ENCODE measurements at regions not wholly inside any gene's neighbourhood (a gene's known extent, or its start where the extent isn't known, plus 50 kb on each side); places are given as distances from the start of the nearest gene placed in this dataset.
"Not testable (repeated sequence)": the region's sequence is repeated elsewhere in the genome, so short reads cannot be mapped to it uniquely, and the experiment has no call there.

GRCh38 chr14:53432378-53432802 lies 279.3 kb upstream of the DDHD1 start:
- no peak for DNase-seq (ENCODE audit: low read depth in 3 of 3, low spot score in 2 of 3)

- DNase-seq (ENCODE audit: low read depth in 3 of 3, low spot score in 2 of 3), result no peak
Observed at GRCh38 chr14:53430870-53431269, 277.7 kb upstream of the DDHD1 start.

- no peak for DNase-seq (ENCODE audit: low read depth in 3 of 3, low spot score in 2 of 3)
Observed at GRCh38 chr14:53412819-53413675, 259.9 kb upstream of the DDHD1 start.

GRCh38 chr14:53411125-53411524 lies 258.0 kb upstream of the DDHD1 start:
- DNase-seq (ENCODE audit: low read depth in 3 of 3, low spot score in 2 of 3), result peak in 1 of 3 donors; percentile 19

- no peak for DNase-seq (ENCODE audit: low read depth in 3 of 3, low spot score in 2 of 3)
Observed at GRCh38 chr14:53409969-53410368, 256.8 kb upstream of the DDHD1 start.

- DNase-seq (ENCODE audit: low read depth in 3 of 3, low spot score in 2 of 3), result no peak
Observed at GRCh38 chr14:53409289-53409688, 256.2 kb upstream of the DDHD1 start.

- no peak for DNase-seq (ENCODE audit: low read depth in 3 of 3, low spot score in 2 of 3)
Observed at GRCh38 chr14:53408175-53408879, 255.2 kb upstream of the DDHD1 start.

GRCh38 chr14:53406519-53406918 lies 253.4 kb upstream of the DDHD1 start:
- DNase-seq (ENCODE audit: low read depth in 3 of 3, low spot score in 2 of 3), result no peak

GRCh38 chr14:53401646-53402045 lies 248.5 kb upstream of the DDHD1 start:
- DNase-seq (ENCODE audit: low read depth in 3 of 3, low spot score in 2 of 3), result no peak

GRCh38 chr14:53399057-53399456 lies 245.9 kb upstream of the DDHD1 start:
- no peak for DNase-seq (ENCODE audit: low read depth in 3 of 3, low spot score in 2 of 3)

GRCh38 chr14:53398616-53399015 lies 245.5 kb upstream of the DDHD1 start:
- DNase-seq (ENCODE audit: low read depth in 3 of 3, low spot score in 2 of 3), result no peak

- DNase-seq (ENCODE audit: low read depth in 3 of 3, low spot score in 2 of 3), result not testable (repeated sequence)
Observed at GRCh38 chr14:53395267-53395666, 242.1 kb upstream of the DDHD1 start.

- no peak for DNase-seq (ENCODE audit: low read depth in 3 of 3, low spot score in 2 of 3)
Observed at GRCh38 chr14:53391631-53392285, 238.6 kb upstream of the DDHD1 start.

GRCh38 chr14:53391156-53391555 lies 238.0 kb upstream of the DDHD1 start:
- no peak for DNase-seq (ENCODE audit: low read depth in 3 of 3, low spot score in 2 of 3)

GRCh38 chr14:53390008-53390407 lies 236.9 kb upstream of the DDHD1 start:
- no peak for DNase-seq (ENCODE audit: low read depth in 3 of 3, low spot score in 2 of 3)

- no peak for DNase-seq (ENCODE audit: low read depth in 3 of 3, low spot score in 2 of 3)
Observed at GRCh38 chr14:53389202-53389601, 236.1 kb upstream of the DDHD1 start.

- DNase-seq (ENCODE audit: low read depth in 3 of 3, low spot score in 2 of 3), result no peak
Observed at GRCh38 chr14:53386362-53386761, 233.2 kb upstream of the DDHD1 start.

GRCh38 chr14:53384536-53384935 lies 231.4 kb upstream of the DDHD1 start:
- no peak for DNase-seq (ENCODE audit: low read depth in 3 of 3, low spot score in 2 of 3)

GRCh38 chr14:53384073-53384472 lies 230.9 kb upstream of the DDHD1 start:
- DNase-seq (ENCODE audit: low read depth in 3 of 3, low spot score in 2 of 3), result no peak

GRCh38 chr14:53381895-53382294 lies 228.8 kb upstream of the DDHD1 start:
- DNase-seq (ENCODE audit: low read depth in 3 of 3, low spot score in 2 of 3), result no peak

- no peak for DNase-seq (ENCODE audit: low read depth in 3 of 3, low spot score in 2 of 3)
Observed at GRCh38 chr14:53380867-53381225, 227.7 kb upstream of the DDHD1 start.
